GM12892 (cell line): ENCODE measurements at regions not wholly inside any gene's neighbourhood (a gene's known extent, or its start where the extent isn't known, plus 50 kb on each side); places are given as distances from the start of the nearest gene placed in this dataset.

Experiments
- DNase-seq: peaks from one replicate; pipeline ENCODE4 v3.0.0; 2011; ENCODE audit not compliant: insufficient read length
- FAIRE-seq: peaks from 2 replicates; lab custom pipeline; 2011; peaks lifted over from hg19 to GRCh38; lab: Jason Lieb, UNC
- POLR2A ChIP-seq: IDR thresholded peaks from 2 replicates; pipeline ENCODE4 v1.6.1; 2011; ENCODE audit warnings: low read depth, low read length, control low read depth
- POLR2AphosphoS5 ChIP-seq: IDR thresholded peaks from 2 replicates; pipeline ENCODE4 v1.6.1; 2011; ENCODE audit warnings: low read depth, low read length, control low read depth
- TAF1 ChIP-seq: IDR thresholded peaks from 2 replicates; pipeline ENCODE4 v1.6.1; 2011; ENCODE audit warnings: low read depth, mild to moderate bottlenecking, control low read depth, low read length, borderline replicate concordance

GRCh38 chr13:62280590-62280989 lies 864.9 kb upstream of the PCDH20 start:
- TF ChIP-seq POLR2A (no peak), POLR2AphosphoS5 (no peak), TAF1 (no peak)
- no peak for FAIRE-seq

GRCh38 chr13:62278271-62278670 lies 862.6 kb upstream of the PCDH20 start:
- FAIRE-seq (no peak), DNase-seq (no peak)
- TF ChIP-seq POLR2AphosphoS5 (no peak), POLR2A (no peak), TAF1 (no peak)

More at GRCh38 chr13:62280590-62280989, 864.9 kb upstream of the PCDH20 start:
- no peak for DNase-seq

GRCh38 chr13:62251734-62252133 lies 836.1 kb upstream of the PCDH20 start:
- TF ChIP-seq POLR2A, result no peak
- TF ChIP-seq POLR2AphosphoS5, result no peak
- TF ChIP-seq TAF1, result no peak
- DNase-seq, result no peak
- no peak for FAIRE-seq

- DNase-seq (no peak), FAIRE-seq (no peak)
- TF ChIP-seq POLR2AphosphoS5 (no peak), POLR2A (no peak), TAF1 (no peak)
Observed at GRCh38 chr13:62250501-62251201, 835.0 kb upstream of the PCDH20 start.

- DNase-seq (no peak), FAIRE-seq (no peak)
- TF ChIP-seq POLR2AphosphoS5 (no peak), TAF1 (no peak), POLR2A (no peak)
Observed at GRCh38 chr13:62246581-62246980, 830.9 kb upstream of the PCDH20 start.

GRCh38 chr13:62243106-62243505 lies 827.5 kb upstream of the PCDH20 start:
- FAIRE-seq (no peak), DNase-seq (no peak)
- TF ChIP-seq TAF1 (no peak), POLR2AphosphoS5 (no peak), POLR2A (no peak)

- TF ChIP-seq TAF1 (no peak), POLR2A (no peak), POLR2AphosphoS5 (no peak)
- no peak for DNase-seq
- FAIRE-seq, result peak; percentile 9
Observed at GRCh38 chr13:62234780-62235440, 819.3 kb upstream of the PCDH20 start.

- DNase-seq (no peak), FAIRE-seq (no peak)
- TF ChIP-seq POLR2AphosphoS5, result no peak
- TF ChIP-seq TAF1, result no peak
- no peak for TF ChIP-seq POLR2A
Observed at GRCh38 chr13:62210951-62211350, 795.3 kb upstream of the PCDH20 start.

- no peak for TF ChIP-seq TAF1
- no peak for TF ChIP-seq POLR2A
- no peak for TF ChIP-seq POLR2AphosphoS5
- DNase-seq (no peak), FAIRE-seq (peak; percentile 63)
Observed at GRCh38 chr13:62209529-62209928, 793.9 kb upstream of the PCDH20 start.

- no peak for DNase-seq
- FAIRE-seq, result peak; percentile 38
- TF ChIP-seq POLR2AphosphoS5 (no peak), TAF1 (no peak), POLR2A (no peak)
Observed at GRCh38 chr13:62207388-62207787, 791.7 kb upstream of the PCDH20 start.

- DNase-seq (no peak), FAIRE-seq (no peak)
- TF ChIP-seq POLR2A (no peak), POLR2AphosphoS5 (no peak), TAF1 (no peak)
Observed at GRCh38 chr13:62206165-62206564, 790.5 kb upstream of the PCDH20 start.

- TF ChIP-seq POLR2A (no peak), POLR2AphosphoS5 (no peak), TAF1 (no peak)
- peak; percentile 33 for FAIRE-seq
- no peak for DNase-seq
Observed at GRCh38 chr13:62205273-62205672, 789.6 kb upstream of the PCDH20 start.
